SK-N-SH treated with all-trans-retinoic acid at 6 μM for 48 hours (cell line): ENCODE measurements at regions not wholly inside any gene's neighbourhood (a gene's known extent, or its start where the extent isn't known, plus 50 kb on each side); places are given as distances from the start of the nearest gene placed in this dataset.

Experiments used
- ATAC-seq: fragments of 200-7000 bp; cut with Tn5 transposase; 3 replicates; pipeline ENCODE4 v1.9.1; 2020; ENCODE audit warnings: mild to moderate bottlenecking, moderate library complexity
- ARNTL ChIP-seq: fragments of 450-650 bp; formaldehyde crosslinking; IDR thresholded peaks from 2 replicates; pipeline ENCODE4 v1.5.0; 2020; ENCODE audit warnings: low read depth, mild to moderate bottlenecking, moderate library complexity, borderline replicate concordance
- BACH2 ChIP-seq: fragments of 250-450 bp; sonication (Bioruptor Pico); IDR thresholded peaks from 2 replicates; pipeline ENCODE4 v1.9.0; 2021; ENCODE audit warnings: mild to moderate bottlenecking, borderline replicate concordance
- CSDC2 ChIP-seq: fragments of 250-450 bp; sonication (Bioruptor Pico); IDR thresholded peaks from 2 replicates; pipeline ENCODE4 v1.5.0; 2020; ENCODE audit warnings: mild to moderate bottlenecking, moderate library complexity
- ESRRG ChIP-seq: fragments of 250-450 bp; sonication (Bioruptor Pico); IDR thresholded peaks from 2 replicates; pipeline ENCODE4 v1.6.1; 2021; ENCODE audit warnings: mild to moderate bottlenecking
- GLIS3 ChIP-seq: fragments of 250-450 bp; sonication (Bioruptor Pico); IDR thresholded peaks from 2 replicates; pipeline ENCODE4 v1.5.0; 2020; ENCODE audit warnings: mild to moderate bottlenecking, moderate library complexity
- OSR1 ChIP-seq: fragments of 250-450 bp; sonication (Bioruptor Pico); IDR thresholded peaks from 2 replicates; pipeline ENCODE4 v1.8.0; 2022; ENCODE audit warnings: moderate library complexity, mild to moderate bottlenecking, inconsistent platforms
- RARB ChIP-seq: fragments of 250-450 bp; sonication (Bioruptor Pico); IDR thresholded peaks from 2 replicates; pipeline ENCODE4 v1.8.0; 2021; ENCODE audit warnings: mild to moderate bottlenecking, moderate library complexity
- TCF4 ChIP-seq: fragments of 250-450 bp; sonication (Bioruptor Pico); IDR thresholded peaks from 2 replicates; pipeline ENCODE4 v1.8.0; 2021; ENCODE audit warnings: mild to moderate bottlenecking, moderate library complexity, borderline replicate concordance
- ZC3H10 ChIP-seq: fragments of 250-450 bp; sonication (Bioruptor Pico); IDR thresholded peaks from 2 replicates; pipeline ENCODE4 v1.5.1; 2021; ENCODE audit warnings: mild to moderate bottlenecking, moderate library complexity
- ZFP3 ChIP-seq: fragments of 250-450 bp; sonication (Bioruptor Pico); IDR thresholded peaks from 2 replicates; pipeline ENCODE4 v1.5.0; 2020; ENCODE audit warnings: mild to moderate bottlenecking, moderate library complexity
- ZFP30 ChIP-seq: fragments of 450-650 bp; formaldehyde crosslinking; IDR thresholded peaks from 2 replicates; pipeline ENCODE4 v1.5.0; 2022; ENCODE audit warnings: mild to moderate bottlenecking, moderate library complexity
- ZNF565 ChIP-seq: fragments of 450-650 bp; formaldehyde crosslinking; conservative IDR thresholded peaks from 2 replicates; pipeline ENCODE4 v1.5.0; 2020; ENCODE audit warnings: low read depth, mild to moderate bottlenecking, moderate library complexity
- ZNF70 ChIP-seq: fragments of 450-650 bp; formaldehyde crosslinking; IDR thresholded peaks from 2 replicates; pipeline ENCODE4 v1.5.0; 2020; ENCODE audit warnings: mild to moderate bottlenecking, moderate library complexity
- ZNF8 ChIP-seq: fragments of 450-650 bp; formaldehyde crosslinking; IDR thresholded peaks from 2 replicates; pipeline ENCODE4 v1.5.0; 2020; ENCODE audit warnings: mild to moderate bottlenecking, moderate library complexity
- TF ChIP-seq, protein P1 (sequence below): fragments of 250-450 bp; sonication (Bioruptor Pico); IDR thresholded peaks from 2 replicates; pipeline ENCODE4 v1.8.0; 2021; ENCODE audit warnings: low read depth, mild to moderate bottlenecking, moderate library complexity, borderline replicate concordance
- TF ChIP-seq, protein P2 (sequence below): fragments of 250-450 bp; sonication (Bioruptor Pico); IDR thresholded peaks from 2 replicates; pipeline ENCODE4 v1.8.0; 2020; ENCODE audit warnings: mild to moderate bottlenecking, moderate library complexity, borderline replicate concordance
- TF ChIP-seq, protein P3 (sequence below): fragments of 250-450 bp; sonication (Bioruptor Pico); IDR thresholded peaks from 2 replicates; pipeline ENCODE4 v1.5.1; 2020; ENCODE audit warnings: low read depth, mild to moderate bottlenecking, moderate library complexity
- TF ChIP-seq, protein P4 (sequence below): fragments of 250-450 bp; sonication (Bioruptor Pico); IDR thresholded peaks from 2 replicates; pipeline ENCODE4 v1.5.1; 2021; ENCODE audit warnings: mild to moderate bottlenecking, moderate library complexity

DNA sequence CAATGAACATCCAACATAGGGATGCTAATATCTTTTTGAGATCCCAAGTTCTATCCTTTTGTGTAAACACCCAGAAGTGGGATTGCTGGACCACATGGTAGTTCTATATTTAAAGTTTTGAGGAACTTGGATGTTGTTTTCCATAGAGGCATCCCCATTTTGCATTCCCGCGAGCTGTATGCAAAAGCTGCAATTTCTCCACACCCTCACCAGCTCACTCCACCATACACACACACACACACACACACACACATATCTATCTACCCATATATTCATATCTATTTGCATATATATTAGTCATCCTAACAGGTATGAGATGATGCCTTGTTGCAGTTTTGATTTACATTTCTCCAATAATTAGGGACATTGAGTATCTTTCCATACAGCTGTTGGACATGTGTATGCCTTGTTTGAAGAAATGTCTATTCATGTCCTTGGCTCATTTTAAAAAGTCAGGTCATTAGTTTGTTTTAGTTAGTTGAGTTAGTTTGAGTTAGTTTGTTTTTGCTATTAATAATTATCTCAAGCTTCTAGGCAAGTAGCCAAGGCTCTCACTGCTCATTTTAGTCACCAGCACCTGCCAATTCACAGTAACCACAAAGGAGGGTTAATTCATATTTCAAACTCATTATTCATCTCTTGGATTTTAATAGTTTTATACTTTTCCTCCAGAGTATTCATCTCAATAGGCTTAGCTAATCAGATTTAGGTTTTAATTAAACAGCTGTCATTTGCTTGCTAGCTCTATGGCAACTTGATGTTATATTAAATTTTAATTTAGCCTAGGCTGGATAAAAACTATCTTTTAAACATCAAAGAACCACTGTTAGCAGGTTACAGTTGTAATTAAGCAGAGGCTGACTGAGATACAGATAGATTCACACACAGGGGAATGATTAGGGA is 1435.9 kb upstream of the TMEM132C start:
- TF ChIP-seq, protein P1, sequence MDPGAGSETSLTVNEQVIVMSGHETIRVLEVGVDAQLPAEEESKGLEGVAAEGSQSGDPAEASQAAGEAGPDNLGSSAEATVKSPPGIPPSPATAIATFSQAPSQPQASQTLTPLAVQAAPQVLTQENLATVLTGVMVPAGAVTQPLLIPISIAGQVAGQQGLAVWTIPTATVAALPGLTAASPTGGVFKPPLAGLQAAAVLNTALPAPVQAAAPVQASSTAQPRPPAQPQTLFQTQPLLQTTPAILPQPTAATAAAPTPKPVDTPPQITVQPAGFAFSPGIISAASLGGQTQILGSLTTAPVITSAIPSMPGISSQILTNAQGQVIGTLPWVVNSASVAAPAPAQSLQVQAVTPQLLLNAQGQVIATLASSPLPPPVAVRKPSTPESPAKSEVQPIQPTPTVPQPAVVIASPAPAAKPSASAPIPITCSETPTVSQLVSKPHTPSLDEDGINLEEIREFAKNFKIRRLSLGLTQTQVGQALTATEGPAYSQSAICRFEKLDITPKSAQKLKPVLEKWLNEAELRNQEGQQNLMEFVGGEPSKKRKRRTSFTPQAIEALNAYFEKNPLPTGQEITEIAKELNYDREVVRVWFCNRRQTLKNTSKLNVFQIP (CRISPR knock-in tag), result no peak
- TF ChIP-seq ZNF70, result no peak
- TF ChIP-seq, protein P2, sequence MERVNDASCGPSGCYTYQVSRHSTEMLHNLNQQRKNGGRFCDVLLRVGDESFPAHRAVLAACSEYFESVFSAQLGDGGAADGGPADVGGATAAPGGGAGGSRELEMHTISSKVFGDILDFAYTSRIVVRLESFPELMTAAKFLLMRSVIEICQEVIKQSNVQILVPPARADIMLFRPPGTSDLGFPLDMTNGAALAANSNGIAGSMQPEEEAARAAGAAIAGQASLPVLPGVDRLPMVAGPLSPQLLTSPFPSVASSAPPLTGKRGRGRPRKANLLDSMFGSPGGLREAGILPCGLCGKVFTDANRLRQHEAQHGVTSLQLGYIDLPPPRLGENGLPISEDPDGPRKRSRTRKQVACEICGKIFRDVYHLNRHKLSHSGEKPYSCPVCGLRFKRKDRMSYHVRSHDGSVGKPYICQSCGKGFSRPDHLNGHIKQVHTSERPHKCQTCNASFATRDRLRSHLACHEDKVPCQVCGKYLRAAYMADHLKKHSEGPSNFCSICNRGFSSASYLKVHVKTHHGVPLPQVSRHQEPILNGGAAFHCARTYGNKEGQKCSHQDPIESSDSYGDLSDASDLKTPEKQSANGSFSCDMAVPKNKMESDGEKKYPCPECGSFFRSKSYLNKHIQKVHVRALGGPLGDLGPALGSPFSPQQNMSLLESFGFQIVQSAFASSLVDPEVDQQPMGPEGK (CRISPR knock-in tag), result no peak
- TF ChIP-seq ZNF565 (CRISPR knock-in tag), result no peak
- TF ChIP-seq, protein P3, sequence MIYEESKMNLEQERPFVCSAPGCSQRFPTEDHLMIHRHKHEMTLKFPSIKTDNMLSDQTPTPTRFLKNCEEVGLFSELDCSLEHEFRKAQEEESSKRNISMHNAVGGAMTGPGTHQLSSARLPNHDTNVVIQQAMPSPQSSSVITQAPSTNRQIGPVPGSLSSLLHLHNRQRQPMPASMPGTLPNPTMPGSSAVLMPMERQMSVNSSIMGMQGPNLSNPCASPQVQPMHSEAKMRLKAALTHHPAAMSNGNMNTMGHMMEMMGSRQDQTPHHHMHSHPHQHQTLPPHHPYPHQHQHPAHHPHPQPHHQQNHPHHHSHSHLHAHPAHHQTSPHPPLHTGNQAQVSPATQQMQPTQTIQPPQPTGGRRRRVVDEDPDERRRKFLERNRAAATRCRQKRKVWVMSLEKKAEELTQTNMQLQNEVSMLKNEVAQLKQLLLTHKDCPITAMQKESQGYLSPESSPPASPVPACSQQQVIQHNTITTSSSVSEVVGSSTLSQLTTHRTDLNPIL, result no peak
- TF ChIP-seq, protein P4, sequence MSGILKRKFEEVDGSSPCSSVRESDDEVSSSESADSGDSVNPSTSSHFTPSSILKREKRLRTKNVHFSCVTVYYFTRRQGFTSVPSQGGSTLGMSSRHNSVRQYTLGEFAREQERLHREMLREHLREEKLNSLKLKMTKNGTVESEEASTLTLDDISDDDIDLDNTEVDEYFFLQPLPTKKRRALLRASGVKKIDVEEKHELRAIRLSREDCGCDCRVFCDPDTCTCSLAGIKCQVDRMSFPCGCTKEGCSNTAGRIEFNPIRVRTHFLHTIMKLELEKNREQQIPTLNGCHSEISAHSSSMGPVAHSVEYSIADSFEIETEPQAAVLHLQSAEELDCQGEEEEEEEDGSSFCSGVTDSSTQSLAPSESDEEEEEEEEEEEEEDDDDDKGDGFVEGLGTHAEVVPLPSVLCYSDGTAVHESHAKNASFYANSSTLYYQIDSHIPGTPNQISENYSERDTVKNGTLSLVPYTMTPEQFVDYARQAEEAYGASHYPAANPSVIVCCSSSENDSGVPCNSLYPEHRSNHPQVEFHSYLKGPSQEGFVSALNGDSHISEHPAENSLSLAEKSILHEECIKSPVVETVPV (CRISPR knock-in tag), result no peak
- TF ChIP-seq ESRRG (CRISPR knock-in tag), result no peak
- no peak for ATAC-seq

DNA sequence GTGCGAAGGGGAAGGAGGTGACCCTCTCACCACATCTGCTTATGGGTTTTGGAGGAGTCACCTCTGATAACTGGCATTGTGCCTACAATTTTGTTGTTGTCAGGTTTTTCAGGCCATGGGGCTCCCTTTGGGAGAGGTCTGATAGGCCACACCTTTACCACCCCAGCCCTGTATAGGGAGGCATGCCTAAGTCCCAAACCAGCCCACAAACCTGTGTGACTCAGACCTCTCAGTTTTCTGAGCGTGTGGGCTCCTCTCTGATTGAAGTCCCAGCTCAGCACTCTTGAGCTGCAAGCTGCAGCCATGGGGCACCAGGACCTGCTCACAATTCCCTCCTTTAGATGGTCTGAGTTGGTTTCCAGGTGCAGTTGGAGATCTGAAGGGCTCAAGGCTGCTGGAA is 1429.3 kb upstream of the TMEM132C start:
- no peak for ATAC-seq
- TF ChIP-seq ZNF8 (CRISPR knock-in tag) (no peak), ESRRG (CRISPR knock-in tag) (no peak), CSDC2 (CRISPR knock-in tag) (no peak), TCF4 (CRISPR knock-in tag) (no peak), ZFP3 (CRISPR knock-in tag) (no peak), ARNTL (CRISPR knock-in tag) (no peak), ZC3H10 (no peak), RARB (CRISPR knock-in tag) (no peak), OSR1 (no peak), ZFP30 (CRISPR knock-in tag) (no peak), GLIS3 (CRISPR knock-in tag) (no peak), ZNF565 (CRISPR knock-in tag) (no peak), BACH2 (CRISPR knock-in tag) (no peak)
- TF ChIP-seq, protein P4 (CRISPR knock-in tag), result no peak
- TF ChIP-seq, protein P3, result no peak
- TF ChIP-seq, protein P2 (CRISPR knock-in tag), result no peak
- TF ChIP-seq, protein P1 (CRISPR knock-in tag), result no peak
- TF ChIP-seq, all 23 proteins: peak for 0
